Colonic mucosa (tissue), 4 donors: ENCODE measurements at regions not wholly inside any gene's neighbourhood (a gene's known extent, or its start where the extent isn't known, plus 50 kb on each side); places are given as distances from the start of the nearest gene placed in this dataset.

ENCODE experiments used
- DNase-seq: peaks from one replicate; pipeline ENCODE4 v3.0.0-alpha.2; 2020
- H3K27ac ChIP-seq: fragments of 200-600 bp; one replicate; pipeline ENCODE4 v1.8.0; 2021
- H3K27me3 ChIP-seq: fragments of 200-600 bp; one replicate; pipeline ENCODE4 v1.8.0; 2021
- H3K36me3 ChIP-seq: fragments of 200-600 bp; one replicate; pipeline ENCODE4 v1.8.0; 2021
- H3K4me1 ChIP-seq: fragments of 200-600 bp; one replicate; pipeline ENCODE4 v1.8.0; 2021; ENCODE audit warnings: mild to moderate bottlenecking
- H3K4me3 ChIP-seq: fragments of 200-600 bp; one replicate; pipeline ENCODE4 v1.8.0; 2021
- H3K9ac ChIP-seq, 2 donors: one replicate each; pipeline ENCODE4 v1.7.0; 2013; ENCODE audit warnings: control low read depth in 2 of 2, low read depth in 2 of 2, low read length in 2 of 2
- H3K9me3 ChIP-seq: fragments of 200-600 bp; one replicate; pipeline ENCODE4 v1.8.0; 2021
- CTCF ChIP-seq: fragments of 200-600 bp; IDR thresholded peaks from one replicate; pipeline ENCODE4 v1.8.0; 2022; ENCODE audit warnings: antibody characterized with exemption, mild to moderate bottlenecking
- intact Hi-C: fragments of 100-400 bp; cut with DNase I; formaldehyde crosslinking; loops from one replicate; pipeline ENCODE4 v1.14.1; 2022
- donor health status: healthy.
- donor health status: DM: no; HTN: no; CAD: no.
- donor health status: DM: no; HTN: no; CAD: no.

GRCh38 chr4:34281826-34282225, 1962.5 kb downstream of the ARAP2 start:
- Histone ChIP-seq H3K9me3 (no peaks in the 10 kb centered on the region), H3K27ac (no peak overlapping the region), H3K4me3 (no peak overlapping the region), H3K9ac (no peak overlapping the region), H3K4me1 (no peaks in the 10 kb centered on the region), H3K36me3 (no peaks in the 10 kb centered on the region), H3K27me3 (no peaks in the 10 kb centered on the region)
- DNase-seq: no peak
- no peak for TF ChIP-seq CTCF
- intact Hi-C loops: no loop called here

- no peak for DNase-seq
- Histone ChIP-seq H3K36me3 (no peaks in the 10 kb centered on the region), H3K27me3 (no peaks in the 10 kb centered on the region), H3K9me3 (no peaks in the 10 kb centered on the region), H3K4me3 (no peak overlapping the region), H3K4me1 (no peaks in the 10 kb centered on the region), H3K9ac (no peak overlapping the region), H3K27ac (no peak overlapping the region)
- intact Hi-C loops: no loop called here
- no peak for TF ChIP-seq CTCF
Observed at GRCh38 chr4:34289489-34289888, 1954.8 kb downstream of the ARAP2 start.

- no peaks in the 10 kb centered on the region for H3K9me3 ChIP-seq
- H3K9ac ChIP-seq: no peak overlapping the region
- H3K27ac ChIP-seq: no peak overlapping the region
- H3K36me3 ChIP-seq: no peaks in the 10 kb centered on the region
- no peak for TF ChIP-seq CTCF
- no peaks in the 10 kb centered on the region for H3K4me1 ChIP-seq
- H3K4me3 ChIP-seq: no peak overlapping the region
- DNase-seq: no peak
- intact Hi-C loops: no loop called here
- no peaks in the 10 kb centered on the region for H3K27me3 ChIP-seq
Observed at GRCh38 chr4:34289962-34290361, 1954.4 kb downstream of the ARAP2 start.

GRCh38 chr4:34293459-34293858, 1950.9 kb downstream of the ARAP2 start:
- intact Hi-C loops: no loop called here

GRCh38 chr4:34309383-34309906, 1934.9 kb downstream of the ARAP2 start:
- no peak overlapping the region for H3K9ac ChIP-seq
- H3K36me3 ChIP-seq: no peaks in the 10 kb centered on the region
- no peak overlapping the region for H3K27ac ChIP-seq
- H3K9me3 ChIP-seq: no peaks in the 10 kb centered on the region
- no peaks in the 10 kb centered on the region for H3K27me3 ChIP-seq
- DNase-seq: no peak
- no peaks in the 10 kb centered on the region for H3K4me1 ChIP-seq
- intact Hi-C loops: no loop called here
- no peak for TF ChIP-seq CTCF
- no peak overlapping the region for H3K4me3 ChIP-seq

More at GRCh38 chr4:34293459-34293858, 1950.9 kb downstream of the ARAP2 start:
- H3K9me3 ChIP-seq: no peaks in the 10 kb centered on the region
- H3K4me3 ChIP-seq: no peak overlapping the region
- no peak overlapping the region for H3K9ac ChIP-seq
- no peak overlapping the region for H3K27ac ChIP-seq
- H3K4me1 ChIP-seq: no peaks in the 10 kb centered on the region
- H3K27me3 ChIP-seq: no peaks in the 10 kb centered on the region
- TF ChIP-seq CTCF: no peak
- DNase-seq: no peak
- no peaks in the 10 kb centered on the region for H3K36me3 ChIP-seq
